Omental fat pad (tissue), 3 donors: ENCODE measurements at regions not wholly inside any gene's neighbourhood (a gene's known extent, or its start where the extent isn't known, plus 50 kb on each side); places are given as distances from the start of the nearest gene placed in this dataset. TPM values are rescaled to one million over a fixed set of nuclear protein-coding genes. Genes with fewer than 3 reads are reported as not detected.
"Not testable (repeated sequence)": the region's sequence is repeated elsewhere in the genome, so short reads cannot be mapped to it uniquely, and the experiment has no call there.

Experiments used
- ATAC-seq: fragments of 150-250 bp; one replicate; pipeline ENCODE4 v1.9.1; 2016; ENCODE audit warnings: mild to moderate bottlenecking, moderate library complexity; ENCODE audit not compliant: low FRiP score
- DNase-seq: peaks from one replicate; pipeline ENCODE4 v3.0.0-alpha.2; 2019; ENCODE audit warnings: low spot score
- small RNA-seq: library from RNA; depleted of rRNA; stranded (forward); fragments of <200 nt; gene quantifications from one replicate; pipeline ENCODE3, GENCODE V24; 2016
- TF ChIP-seq, protein P1 (sequence below), 3 donors: fragments of 450-650 bp; IDR thresholded peaks; one replicate each; pipeline ENCODE4 v1.5.1; 2016 to 2017; ENCODE audit warnings: antibody characterized with exemption in 3 of 3, mild to moderate bottlenecking in 3 of 3, moderate library complexity in 2 of 3

DNA sequence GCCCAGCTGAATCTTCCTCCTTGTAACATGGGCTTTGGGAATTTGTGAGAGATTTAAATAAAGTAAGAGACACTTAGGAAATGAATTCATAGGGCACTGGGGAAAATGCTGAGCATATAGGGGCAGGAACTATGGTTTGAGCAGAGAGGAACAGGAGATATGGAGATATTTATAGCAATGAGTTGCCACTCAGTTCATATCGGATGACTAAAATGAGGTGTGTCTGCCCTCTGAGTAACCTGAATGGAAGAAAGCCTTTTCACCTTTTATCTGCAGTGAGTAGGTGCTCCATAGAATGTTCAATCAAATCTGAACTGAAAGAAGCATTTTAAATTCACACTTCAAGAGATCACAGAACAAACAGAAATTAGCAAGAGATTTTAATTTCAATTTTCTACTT is 105.7 kb downstream of the CEP44 start:
- ATAC-seq: no peak

DNA sequence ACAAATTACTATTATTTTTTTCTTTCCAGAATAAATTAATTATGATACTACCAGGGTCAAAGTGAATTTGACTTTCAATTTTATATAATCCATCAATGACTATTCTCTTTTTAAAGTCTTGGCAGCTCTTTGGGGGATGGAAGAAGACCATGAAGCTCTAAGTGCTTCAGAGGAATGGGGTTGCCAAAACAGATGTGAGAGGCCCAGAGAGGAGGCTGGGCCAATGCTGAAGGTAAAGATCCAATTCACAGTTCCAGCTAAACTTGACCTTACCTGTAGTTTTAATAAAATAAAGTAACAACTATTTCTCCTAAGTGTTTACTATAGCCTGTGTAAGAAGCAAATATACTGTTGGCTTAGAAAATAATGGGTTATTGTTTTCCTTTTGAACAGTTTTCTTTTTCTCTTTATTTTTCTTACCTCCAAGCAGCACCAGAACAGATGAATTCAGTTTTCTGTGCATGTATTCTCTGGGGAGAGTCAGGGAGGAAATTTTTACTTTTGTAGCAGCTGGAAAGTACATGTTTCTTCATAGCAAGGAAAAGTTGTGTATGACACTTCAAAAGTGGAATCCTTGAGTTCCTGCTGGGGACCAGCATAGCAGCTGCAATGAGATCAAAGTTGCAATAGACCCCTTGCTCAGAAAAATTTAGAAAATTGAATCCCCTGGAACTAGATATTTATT is 104.9 kb downstream of the CEP44 start:
- TF ChIP-seq, protein P1, sequence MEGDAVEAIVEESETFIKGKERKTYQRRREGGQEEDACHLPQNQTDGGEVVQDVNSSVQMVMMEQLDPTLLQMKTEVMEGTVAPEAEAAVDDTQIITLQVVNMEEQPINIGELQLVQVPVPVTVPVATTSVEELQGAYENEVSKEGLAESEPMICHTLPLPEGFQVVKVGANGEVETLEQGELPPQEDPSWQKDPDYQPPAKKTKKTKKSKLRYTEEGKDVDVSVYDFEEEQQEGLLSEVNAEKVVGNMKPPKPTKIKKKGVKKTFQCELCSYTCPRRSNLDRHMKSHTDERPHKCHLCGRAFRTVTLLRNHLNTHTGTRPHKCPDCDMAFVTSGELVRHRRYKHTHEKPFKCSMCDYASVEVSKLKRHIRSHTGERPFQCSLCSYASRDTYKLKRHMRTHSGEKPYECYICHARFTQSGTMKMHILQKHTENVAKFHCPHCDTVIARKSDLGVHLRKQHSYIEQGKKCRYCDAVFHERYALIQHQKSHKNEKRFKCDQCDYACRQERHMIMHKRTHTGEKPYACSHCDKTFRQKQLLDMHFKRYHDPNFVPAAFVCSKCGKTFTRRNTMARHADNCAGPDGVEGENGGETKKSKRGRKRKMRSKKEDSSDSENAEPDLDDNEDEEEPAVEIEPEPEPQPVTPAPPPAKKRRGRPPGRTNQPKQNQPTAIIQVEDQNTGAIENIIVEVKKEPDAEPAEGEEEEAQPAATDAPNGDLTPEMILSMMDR (IDR thresholded peaks at IDR 0.05): no peak
- DNase-seq: no peak
- ATAC-seq: no peak

More for the DNA sequence above, 105.7 kb downstream of the CEP44 start:
- TF ChIP-seq, protein P1 (IDR thresholded peaks at IDR 0.05): no peak
- no peak for DNase-seq

DNA sequence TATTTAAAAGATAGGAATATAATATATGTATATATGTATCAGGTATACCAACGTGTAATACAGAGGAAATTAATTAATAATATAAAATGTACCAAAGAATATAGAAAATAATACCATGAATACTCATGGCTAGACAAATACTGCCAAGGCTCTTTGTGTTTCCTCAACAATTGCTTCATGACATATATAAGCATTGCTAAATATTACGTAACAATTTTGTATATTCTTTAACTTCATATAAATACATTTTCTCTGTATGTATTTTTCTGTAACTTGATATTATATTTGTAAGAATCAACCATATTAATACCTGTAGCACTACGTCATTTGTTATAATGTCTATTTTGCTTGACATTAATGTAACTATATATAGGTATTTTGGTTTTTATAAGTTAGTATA is 104.0 kb downstream of the CEP44 start:
- ATAC-seq: no peak
- TF ChIP-seq, protein P1 (IDR thresholded peaks at IDR 0.05): no peak
- DNase-seq: no peak

DNA sequence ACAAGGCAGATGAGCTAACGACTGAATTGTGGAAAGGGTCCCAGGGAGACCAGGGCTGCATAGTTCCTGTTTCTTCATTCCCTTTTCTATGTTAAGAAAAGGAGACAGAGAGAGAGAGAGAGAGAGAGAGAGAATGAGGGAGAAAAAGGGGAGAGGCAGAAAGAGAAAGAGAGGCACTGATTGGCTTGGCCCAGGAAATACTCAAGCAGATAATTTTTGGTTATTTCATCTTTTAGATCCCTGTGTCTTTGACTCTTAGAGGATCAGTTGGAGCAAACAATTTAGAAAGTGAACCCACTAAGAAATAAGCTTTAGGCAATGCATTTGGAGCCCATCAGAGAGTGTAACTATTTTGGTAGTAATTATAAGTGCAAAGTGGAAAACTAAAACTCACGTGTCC is 103.4 kb downstream of the CEP44 start:
- TF ChIP-seq, protein P1 (IDR thresholded peaks at IDR 0.05): no peak
- ATAC-seq: no peak
- no peak for DNase-seq

DNA sequence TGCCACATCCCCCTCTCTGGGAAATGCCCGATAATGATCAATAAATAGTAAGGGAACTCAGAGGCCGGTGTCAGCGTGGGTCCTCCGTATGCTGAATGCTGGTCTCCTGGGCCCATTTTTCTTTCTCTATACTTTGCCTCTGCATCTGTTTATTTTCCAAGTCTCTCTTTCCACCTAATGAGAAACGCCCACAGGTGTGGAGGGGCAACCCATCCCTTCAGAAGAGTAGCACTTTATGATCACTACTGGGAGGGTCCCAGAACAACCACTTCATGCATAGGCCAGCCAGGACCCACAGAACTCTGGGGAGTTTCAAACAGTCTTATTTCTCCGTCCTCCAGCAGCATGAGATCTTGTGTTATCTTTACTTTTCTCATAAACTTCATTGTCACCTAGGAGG is 100.1 kb downstream of the CEP44 start:
- DNase-seq (no peak), ATAC-seq (no peak)
- TF ChIP-seq, protein P1 (IDR thresholded peaks at IDR 0.05): no peak

DNA sequence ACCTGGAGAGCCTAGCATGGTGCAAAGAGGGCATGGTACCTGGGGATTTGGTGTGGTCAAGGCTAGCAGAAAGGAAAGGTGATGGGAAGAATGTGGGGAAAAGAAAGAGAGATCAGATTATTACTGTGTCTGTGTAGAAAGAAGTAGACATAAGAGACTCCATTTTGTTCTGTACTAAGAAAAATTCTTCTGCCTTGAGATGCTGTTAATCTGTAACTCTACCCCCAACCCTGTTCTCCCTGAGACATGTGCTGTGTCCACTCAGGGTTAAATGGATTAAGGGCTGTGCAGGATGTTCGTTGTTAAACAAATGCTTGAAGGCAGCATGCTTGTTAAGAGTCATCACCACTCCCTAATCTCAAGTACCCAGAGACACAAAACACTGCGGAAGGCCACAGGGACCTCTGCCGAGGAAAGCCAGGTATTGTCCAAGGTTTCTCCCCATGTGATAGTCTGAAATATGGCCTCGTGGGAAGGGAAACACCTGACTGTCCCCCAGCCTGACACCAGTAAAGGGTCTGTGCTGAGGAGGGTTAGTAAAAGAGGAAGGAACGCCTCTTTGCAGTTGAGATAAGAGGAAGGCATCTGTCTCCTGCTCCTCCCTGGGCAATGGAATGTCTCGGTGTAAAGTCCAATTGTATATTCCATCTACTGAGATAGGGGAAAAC is 99.4 kb downstream of the CEP44 start:
- not testable (repeated sequence) for DNase-seq, ATAC-seq

Small RNA genes lying in the stretch of these regions (small RNA-seq; reads per million reads assigned to genes)
- not detected for gene MIR4276
